DLD1 (cell line): ENCODE measurements at regions not wholly inside any gene's neighbourhood (a gene's known extent, or its start where the extent isn't known, plus 50 kb on each side); places are given as distances from the start of the nearest gene placed in this dataset.

Source experiments
- in situ Hi-C: cut with HindIII; loops from 2 replicates; pipeline ENCODE4 v1.10.0; 2017; ENCODE audit warnings: low sequenced_read_pairs

DNA sequence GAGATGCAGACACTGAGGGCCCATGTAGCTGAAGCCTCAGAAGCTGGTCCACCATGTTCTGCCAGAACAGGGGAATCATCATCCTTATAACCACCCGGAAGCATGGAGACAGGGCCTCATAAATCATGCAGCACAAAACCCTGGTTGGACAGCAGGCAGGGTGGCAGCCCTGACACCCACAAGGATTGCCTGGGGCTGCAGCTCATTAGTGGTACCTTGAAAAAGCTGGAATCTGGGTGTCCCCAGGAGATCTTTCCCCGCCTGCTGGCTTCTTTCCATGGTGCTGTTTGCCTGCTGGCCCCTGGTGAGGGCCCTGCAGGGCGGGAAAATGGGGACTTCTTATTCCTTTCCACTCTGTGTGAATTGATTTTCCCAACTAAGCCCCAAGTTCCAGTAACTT, 50.6 kb upstream of the GGTLC1 start:
- in situ Hi-C loops = no loop called here
